NCI-H1092 (cell line): ENCODE measurements at regions not wholly inside any gene's neighbourhood (a gene's known extent, or its start where the extent isn't known, plus 50 kb on each side); places are given as distances from the start of the nearest gene placed in this dataset.
A peak's percentile ranks its signal among the peaks of the same experiment; 100 is the strongest.
"Not testable (repeated sequence)": the region's sequence is repeated elsewhere in the genome, so short reads cannot be mapped to it uniquely, and the experiment has no call there.

Source experiments
- DNase-seq: peaks from one replicate; lab custom pipeline; 2025; lab: John Stamatoyannopoulos, UW

DNA sequence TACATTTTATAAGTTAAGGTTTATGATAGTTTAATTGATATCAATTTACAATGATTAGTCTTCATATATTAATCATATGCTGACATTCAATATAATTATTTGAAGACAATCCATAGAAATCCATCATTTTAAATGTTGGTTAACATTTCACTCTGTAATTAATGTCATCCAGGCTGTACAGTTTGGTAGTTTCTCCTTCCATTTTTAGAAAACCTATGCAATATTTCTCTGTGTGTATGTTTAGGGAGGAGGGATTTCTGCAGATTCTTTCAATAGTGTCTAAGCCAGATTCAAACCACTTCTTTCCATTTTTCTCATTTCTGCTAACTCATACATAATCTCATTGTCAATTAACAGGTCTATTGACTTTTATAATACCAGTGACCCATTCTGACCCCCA is 1159.0 kb upstream of the ATXN8OS start:
- DNase-seq: no peak

DNA sequence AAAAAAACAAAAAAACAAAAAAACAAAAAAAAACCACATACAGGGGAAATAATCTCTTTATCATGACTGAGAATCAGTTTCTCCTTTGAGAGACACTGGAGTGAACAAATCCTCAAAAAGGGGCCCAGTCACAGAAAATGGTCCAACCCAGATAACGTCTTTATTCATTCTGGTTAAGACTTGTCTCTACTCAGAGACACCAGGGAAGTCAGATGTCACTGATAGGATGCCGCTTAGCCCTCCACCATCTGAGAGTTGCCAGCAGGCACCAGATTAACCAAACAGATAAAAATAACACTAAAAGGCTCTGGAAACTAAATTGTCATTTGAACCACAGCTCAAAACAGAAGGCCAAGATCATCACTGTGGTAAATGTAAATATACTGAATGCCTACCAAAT is 1163.4 kb upstream of the ATXN8OS start:
- no peak for DNase-seq

DNA sequence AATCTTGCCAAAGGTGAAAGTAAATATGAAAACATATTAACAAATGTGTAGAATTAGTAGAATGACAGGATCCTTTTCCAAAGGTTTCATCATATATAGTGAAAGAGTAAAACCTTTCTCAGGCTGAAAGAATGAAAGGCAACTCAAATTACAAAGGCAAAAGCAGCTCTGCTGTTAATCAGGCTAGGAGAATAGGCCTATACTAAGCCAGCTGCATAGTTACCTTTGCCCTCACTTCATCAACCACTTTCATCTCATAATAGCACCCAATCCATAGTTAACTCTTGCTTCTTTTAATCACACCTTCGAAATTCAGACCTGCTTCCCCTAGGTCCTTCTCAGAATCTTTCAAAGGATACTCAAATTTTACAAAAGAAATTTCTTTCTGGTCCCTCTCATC is 1167.6 kb upstream of the ATXN8OS start:
- DNase-seq: no peak

DNA sequence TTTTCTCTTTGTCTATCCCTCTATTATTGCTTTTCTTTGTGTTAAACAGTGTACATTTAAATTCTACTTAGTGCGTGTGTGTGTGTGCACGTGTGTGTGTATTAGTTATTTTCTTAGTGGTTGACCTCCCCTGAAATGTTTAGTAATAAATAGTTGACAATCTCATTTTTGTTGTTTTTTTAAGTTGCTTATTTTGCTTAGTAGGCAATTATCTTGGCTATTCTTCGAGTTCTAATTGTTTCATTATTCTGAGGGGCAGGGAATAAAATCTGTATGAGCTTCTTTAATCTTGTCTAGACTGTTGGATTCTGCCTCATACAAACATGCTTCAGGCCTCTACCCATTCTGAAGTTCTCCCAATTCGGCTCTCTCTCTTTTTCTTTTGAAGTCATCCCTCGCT is 1169.0 kb upstream of the ATXN8OS start:
- DNase-seq: no peak

DNA sequence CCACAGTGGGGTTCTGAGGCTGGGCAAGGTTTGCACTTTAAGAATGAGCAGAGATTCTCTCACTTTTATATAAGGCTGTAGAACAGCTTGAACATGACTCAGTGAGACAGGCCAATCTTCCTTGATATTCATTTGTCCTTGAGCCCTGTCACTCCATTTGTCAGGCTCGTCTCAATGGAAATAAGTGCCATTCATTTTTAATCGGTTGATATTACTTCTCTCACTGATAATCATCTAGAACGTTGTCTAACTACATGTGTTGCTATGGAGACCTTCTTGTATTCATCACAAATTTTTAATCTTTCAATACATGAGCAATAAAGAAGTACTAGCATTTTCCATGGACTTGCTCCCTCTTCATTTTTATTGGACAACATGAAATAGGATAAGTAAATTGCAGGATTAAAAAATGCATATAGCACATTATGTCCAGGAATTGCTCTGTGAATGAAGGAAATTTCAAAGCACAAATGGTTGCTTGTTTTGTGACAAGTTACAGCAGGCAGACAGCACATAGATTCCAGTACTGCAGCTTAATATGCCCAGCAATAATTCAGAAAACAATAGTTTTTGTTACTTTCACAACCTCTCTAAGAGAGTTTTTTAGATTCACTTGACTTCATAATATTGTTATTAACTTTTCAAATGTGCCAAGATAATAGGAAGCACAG is 1178.4 kb upstream of the ATXN8OS start:
- DNase-seq: no peak

DNA sequence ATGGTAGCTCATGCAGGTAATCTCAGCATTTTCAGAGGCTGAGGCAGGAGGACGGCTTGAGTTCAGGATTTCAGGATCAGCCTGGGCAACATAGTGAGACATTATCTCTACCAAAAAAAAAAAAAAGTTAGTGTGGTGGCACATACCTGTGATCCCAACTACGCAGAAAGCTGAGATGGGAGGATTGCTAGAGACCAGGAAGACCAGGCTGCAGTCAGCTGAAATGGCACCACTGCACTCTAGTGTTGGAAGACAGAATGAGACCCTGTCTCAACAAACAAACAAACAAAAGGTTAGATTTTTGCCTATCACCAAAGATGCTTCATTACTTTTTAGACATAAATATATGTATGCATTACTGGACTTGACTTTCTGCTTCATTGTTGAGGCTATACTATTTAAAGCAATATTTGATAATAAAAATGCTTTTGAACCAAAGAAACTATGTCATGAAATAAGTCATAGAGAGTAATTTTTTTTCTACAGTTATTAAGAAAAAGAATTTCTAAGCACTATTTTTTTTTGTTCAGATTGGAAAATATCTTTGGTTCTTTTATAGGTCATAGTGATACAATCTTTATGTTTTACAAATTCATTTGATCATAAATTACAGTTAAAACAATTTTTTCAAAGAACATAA is 1180.1 kb upstream of the ATXN8OS start:
- peak; percentile 37 for DNase-seq

DNA sequence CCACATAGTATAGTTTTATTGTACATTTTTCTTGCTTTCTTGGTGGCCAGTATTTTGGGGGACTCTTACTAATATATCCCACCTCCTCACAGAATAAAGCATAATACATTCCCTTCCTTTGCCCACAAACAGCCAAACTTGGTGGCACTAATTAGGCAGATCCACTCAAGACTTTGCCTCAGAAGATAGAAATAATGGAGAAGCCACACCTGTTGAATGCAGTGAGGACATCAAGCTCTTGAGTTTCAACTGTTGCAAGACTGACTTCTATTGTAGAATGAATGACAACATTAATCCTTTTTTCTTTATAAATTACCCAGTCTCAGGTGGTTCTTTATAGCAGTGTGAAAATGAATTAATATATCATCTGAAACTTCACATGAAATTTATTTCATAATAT is 1183.6 kb upstream of the ATXN8OS start:
- DNase-seq: no peak

DNA sequence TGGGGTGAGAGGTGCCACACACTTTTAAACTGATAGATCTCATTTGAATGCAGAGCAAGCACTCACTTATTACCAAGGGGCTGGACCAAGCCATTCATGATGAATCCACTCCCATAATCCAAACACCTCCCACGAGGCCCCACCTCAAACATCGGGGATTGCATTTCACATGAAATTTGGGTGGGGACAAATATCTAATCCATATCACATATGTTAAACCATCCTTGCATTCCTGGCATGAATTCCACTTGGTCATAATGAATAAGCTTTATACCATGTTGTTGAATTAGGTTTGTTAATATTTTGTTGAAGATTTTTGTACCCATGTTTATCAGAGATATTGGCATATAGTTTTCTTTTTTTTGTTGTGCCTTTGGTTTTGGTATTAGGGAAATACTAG is 1198.7 kb upstream of the ATXN8OS start:
- no peak for DNase-seq

DNA sequence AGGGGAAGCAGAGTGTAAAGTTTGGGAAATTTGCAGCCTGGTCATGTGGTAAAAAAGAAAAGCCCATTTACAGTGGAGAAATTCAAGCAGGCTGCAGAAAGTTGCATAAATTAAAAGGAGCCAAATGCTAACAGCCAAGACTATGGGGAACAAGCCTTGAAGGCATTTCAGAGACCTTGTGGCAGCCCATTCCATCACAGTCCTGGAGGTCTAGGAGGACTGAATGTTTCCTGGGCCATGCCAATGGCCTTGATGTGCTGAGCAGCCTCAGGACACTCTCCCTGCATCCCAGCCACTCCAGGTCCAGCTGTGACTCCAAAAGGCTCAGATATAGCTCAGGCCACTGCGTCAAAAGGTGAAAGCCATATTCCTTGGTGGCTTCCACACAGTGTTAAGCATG is 1202.4 kb upstream of the ATXN8OS start:
- no peak for DNase-seq

DNA sequence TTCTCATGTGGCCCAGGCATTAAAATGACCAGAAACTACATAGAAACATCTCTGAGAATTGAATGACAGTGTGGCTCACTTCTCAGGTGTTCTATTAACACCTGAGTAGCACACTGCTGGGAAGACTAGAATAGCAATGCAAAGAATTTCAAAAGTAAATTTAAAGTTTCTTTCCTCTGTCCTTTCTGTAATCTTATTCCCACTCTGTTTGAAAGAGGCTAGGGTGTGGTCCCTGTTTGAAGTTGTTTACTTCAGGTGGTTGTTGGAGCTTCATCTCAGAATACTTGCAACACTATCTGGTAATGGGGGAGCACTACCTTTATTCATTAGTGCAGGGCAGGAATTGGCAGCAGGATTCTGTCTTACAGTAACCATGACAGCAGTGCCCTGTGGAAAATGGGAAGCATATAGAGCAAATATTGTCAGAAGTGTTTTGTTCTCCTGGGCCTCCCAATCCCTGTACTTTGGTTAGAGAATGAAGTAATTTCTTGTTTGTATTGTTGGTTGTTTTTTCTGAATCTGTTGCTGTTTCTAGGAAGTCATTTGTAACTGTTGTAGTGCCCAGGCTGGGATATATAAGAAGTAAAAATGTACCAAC is 1210.2 kb upstream of the ATXN8OS start:
- DNase-seq: no peak

DNA sequence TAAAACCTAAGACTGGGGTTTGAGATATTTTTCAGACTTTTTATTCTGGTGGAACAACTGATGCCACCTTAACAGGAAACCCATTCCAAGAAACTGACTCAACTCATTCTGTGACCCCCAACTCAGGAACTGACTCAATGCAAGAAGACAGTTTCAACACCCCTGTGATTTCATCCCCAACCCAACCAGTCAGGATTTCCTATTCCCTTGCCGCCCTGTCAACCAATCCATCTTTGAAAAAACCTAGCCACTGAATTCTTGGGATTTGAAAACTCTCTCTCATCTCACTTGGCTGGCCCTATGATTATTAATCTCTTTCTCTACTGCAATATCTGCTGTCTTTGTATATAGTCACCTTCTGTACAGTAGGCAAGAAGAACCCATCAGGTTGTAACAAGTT is 1211.9 kb upstream of the ATXN8OS start:
- DNase-seq: no peak

DNA sequence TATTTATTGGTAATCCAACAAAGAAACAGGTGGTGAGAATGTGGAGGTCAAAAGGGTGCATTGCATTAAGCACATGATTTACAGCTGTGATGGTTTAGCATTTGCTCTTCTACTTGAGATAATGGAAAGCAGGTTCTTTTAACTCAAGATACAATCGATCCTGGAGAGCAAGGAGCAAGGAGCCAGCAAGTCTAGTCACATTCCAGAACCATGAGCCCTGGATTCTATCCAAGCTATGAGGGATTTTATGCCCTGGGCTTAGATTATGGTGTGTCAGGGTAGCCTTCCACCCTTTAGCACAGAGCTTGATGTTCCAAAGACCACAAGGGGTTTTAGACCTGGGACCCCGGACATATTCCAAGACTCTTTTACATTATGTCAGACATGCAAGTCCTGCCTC is 1213.9 kb upstream of the ATXN8OS start:
- DNase-seq: not testable (repeated sequence)

DNA sequence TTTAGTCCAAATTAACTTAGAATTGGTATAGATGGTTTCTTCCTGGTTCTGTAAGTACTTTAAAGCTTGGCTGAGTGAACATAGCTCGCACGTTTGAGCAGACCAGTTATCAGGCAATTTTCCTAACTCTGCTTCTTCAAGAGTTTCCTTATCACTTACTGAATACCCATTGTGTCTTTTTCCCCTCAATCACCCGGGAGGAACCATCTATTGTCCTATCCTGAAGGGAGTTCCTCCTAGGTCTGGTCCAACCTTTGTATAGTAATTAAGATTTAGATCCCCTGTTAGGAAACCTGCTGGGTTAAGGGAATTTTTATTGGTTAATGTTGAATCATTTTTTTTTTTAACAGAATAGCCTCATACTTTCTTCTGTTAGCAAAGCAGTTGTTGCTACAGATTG is 1215.0 kb upstream of the ATXN8OS start:
- DNase-seq: not testable (repeated sequence)

DNA sequence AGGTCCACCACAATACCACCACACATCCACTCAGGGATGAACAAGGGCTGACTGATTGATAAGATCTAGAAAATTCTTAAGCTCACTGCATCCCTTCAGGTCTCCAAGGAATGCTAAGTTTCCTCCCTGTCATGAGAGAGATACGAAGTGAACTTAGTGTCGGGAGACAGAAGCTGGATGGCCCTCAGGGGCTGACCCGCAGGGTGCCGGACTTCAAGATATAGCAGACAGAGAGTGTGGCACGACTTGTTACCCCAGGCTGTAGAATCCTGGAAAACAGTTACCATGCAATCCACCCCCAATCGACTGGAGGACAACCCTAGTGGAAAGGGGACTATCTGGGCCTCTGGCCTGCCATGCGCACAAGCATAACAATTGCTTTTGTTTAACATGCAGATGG is 1217.5 kb upstream of the ATXN8OS start:
- not testable (repeated sequence) for DNase-seq

DNA sequence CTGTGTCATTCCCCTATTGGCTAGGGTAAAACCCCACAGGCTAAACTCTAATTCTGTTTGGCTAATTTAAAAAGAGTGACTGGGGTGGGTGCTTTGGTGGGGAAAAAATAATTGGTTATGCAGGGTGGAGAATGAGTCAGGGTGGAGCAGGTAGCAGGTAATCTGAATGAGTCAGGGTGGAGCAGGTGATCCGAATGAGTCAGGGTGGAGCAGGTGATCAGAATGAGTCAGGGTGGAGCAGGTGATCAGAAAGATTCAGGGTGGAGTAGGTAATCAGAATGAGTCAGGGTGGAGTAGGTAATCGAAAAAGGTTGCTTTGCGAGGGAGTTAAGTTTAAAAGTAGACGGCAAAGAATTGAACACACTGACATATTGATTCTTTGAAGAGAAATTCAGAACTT is 1218.8 kb upstream of the ATXN8OS start:
- DNase-seq: no peak

DNA sequence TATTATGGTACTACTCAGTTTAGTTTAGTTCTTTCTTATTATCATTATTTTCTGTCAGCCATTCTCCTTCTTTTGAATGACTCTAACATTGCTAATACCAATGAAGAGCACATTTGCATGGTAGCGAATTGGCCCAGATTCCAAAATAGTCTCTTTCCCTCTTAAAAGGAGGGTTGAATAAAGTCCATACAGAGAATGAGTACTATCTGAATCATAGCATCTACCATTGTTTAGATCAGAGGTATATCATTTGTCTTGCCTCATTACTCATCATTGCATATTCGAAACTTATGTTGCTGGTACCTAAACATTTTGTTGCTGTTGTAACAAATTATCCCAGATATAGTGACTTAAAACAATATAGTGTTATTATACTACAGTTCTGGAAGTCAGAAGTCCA is 1235.3 kb upstream of the ATXN8OS start:
- no peak for DNase-seq

DNA sequence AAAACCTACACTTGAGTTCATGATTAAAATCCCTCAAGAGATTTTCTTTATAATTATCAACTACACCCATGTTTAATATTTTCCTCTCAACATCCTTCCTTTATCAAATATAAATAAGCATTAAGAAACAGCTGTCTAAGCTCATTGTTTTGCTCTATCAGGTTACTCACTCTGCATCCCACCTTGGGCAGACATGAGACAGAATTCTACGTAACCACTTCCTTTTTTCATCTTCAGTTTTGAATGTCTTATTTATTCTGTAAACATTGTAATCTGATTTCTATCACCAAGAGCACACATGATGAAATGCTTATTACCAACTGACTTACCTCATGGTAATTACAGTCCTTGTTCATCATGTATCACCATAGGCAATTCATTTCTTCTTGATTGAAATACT is 1256.6 kb upstream of the ATXN8OS start:
- DNase-seq: no peak

DNA sequence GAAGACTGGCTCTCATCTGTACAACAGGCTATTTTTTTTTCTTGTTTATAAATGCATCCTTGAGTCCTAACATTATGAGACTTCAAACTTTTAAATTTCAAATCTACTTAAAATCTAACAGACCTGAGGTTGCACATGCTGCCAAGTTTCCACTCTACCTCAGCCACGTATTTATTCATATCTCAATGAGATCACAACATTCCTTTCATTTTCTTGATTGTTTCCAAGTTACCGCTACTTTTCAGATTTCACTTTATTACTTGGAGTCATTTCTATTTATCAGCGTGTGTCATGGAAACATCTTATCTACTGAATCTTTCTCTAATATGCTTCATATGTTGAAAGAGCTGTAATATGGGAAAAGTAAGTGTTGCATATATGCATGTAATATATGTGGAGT is 1257.5 kb upstream of the ATXN8OS start:
- no peak for DNase-seq

DNA sequence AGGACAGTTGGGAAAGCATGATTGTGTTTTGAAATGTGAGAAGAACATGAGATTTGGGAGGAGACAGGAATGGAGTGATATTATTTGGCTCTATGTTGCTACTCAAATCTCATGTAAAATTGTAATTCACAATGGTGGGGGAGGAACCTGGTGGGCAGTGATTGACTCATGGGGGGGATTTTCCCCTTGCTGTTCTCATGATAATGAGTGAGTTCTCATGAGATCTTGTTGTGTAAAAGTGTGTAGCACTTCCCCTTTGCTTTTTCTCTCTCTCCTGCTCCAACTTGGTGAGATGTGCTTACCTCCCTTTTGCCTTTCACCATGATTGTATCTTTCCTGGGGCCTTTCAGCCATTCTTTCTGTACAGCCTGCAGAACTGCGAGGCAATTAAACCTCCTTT is 1261.0 kb upstream of the ATXN8OS start:
- no peak for DNase-seq

DNA sequence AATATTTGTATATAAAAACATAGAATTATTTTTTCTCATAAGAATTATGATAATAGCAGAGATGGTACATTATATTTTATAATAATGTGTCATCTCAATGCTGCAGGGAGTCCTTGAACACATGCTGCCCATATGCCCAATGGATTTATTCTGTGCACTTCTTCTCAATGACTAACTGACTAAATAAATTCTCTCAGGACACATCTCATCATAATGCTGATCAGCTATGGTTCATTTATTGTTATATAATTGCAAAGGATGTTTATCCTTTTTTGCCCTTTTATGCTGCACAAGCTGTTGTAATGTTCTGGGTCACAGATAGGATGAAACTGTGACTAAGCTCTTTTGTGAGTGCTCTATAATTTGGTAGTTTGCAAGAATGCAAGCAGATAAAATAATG is 1273.3 kb upstream of the ATXN8OS start:
- DNase-seq: no peak

DNA sequence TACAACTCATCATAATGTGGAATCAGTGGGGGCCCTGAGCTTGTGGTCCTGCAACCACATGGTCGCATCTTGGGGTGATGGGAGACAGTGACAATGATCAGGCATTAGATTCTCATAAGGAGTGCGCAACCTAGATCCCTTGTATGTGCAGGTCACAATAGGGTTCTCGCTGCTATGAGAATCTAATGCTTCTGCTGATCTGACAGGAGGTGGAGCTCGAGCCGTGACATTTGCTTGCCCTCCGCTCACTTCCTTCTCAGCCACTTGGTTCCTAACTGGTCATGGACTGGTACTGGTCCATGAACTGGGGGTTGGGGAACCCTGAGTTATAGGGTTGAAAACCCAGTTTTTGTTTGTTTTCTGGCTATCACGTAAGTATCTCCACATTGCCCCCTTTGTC is 1290.9 kb upstream of the ATXN8OS start:
- DNase-seq: no peak

DNA sequence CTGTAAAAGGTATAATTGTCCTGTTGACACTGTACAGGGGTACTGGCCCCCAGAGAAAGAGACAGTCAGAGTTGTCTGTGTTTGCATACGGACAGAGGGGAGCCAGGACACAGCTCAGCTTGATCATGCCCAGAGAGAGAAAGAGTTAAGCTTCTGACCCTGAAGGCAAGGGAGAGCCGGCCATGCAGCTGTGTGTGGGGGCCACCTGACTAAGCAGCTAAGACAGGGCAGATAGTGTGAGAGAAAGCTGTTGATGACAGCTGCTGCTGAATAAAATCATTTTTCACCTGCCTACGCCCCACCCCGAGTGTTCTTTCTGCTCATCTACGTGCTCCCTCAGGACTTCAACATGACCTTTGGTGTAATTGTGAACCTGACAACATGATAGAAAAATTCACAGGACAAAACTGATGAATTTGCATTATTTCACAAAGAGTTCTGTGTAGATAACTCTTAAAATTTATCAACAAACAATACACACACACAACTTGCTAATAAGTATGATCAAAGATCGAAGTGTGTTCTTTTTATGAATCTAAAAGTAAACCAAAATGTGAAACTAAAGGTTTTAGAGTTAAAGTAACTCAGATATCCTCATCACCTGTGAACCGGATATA is 1294.3 kb upstream of the ATXN8OS start:
- no peak for DNase-seq

DNA sequence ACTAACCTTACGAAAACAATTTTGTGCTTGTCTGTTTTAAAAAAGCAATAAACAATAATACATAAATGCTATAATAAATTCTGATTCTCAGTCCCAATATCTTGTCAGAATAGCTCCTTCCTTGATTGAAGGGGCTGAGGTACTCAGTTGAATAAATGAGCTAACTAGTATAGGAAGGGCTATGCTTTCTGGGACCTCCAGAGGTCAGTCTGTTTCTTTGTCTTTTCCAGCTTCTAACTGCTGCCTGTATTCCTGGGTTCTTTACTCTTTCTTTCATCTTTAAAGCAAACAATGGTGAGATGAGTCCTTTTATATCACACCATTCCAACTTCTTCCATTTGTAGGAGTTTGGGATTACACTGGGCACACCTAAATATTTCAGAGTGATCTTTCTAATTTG is 1297.0 kb upstream of the ATXN8OS start:
- no peak for DNase-seq
